ENCODE measurements at regions not wholly inside any gene's neighbourhood (a gene's known extent, or its start where the extent isn't known, plus 50 kb on each side); places are given as distances from the start of the nearest gene placed in this dataset.

DNA sequence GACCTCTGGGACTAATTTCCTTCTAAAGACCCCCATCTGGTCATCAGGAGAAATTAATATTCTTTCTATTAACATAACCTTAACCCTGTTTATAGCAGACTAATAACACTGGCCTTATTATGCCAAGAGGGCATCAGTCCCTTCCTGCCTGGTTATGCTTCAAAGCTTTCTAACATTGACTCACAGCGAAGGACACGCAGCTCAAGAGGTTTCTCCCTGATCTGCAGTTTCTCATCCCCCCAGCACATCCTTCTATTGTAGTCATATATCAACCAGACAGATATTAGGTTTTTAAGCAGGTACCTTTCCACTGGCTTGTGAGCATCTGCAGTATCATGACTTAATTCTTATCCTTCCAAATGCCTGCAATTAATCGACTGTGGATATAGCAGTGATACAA lies 100.0 kb upstream of the CXCR4 start:
- TF ChIP-seq, protein P1, sequence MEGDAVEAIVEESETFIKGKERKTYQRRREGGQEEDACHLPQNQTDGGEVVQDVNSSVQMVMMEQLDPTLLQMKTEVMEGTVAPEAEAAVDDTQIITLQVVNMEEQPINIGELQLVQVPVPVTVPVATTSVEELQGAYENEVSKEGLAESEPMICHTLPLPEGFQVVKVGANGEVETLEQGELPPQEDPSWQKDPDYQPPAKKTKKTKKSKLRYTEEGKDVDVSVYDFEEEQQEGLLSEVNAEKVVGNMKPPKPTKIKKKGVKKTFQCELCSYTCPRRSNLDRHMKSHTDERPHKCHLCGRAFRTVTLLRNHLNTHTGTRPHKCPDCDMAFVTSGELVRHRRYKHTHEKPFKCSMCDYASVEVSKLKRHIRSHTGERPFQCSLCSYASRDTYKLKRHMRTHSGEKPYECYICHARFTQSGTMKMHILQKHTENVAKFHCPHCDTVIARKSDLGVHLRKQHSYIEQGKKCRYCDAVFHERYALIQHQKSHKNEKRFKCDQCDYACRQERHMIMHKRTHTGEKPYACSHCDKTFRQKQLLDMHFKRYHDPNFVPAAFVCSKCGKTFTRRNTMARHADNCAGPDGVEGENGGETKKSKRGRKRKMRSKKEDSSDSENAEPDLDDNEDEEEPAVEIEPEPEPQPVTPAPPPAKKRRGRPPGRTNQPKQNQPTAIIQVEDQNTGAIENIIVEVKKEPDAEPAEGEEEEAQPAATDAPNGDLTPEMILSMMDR (IDR thresholded peaks at IDR 0.05; ENCODE audit: insufficient read depth, missing control alignments) = no peak
- DNase-seq (ENCODE audit: insufficient read length, low spot score) (no peak), FAIRE-seq (no peak)

- TF ChIP-seq, protein P1 (IDR thresholded peaks at IDR 0.05; ENCODE audit: insufficient read depth, missing control alignments) = no peak
- DNase-seq (ENCODE audit: insufficient read length, low spot score) = no peak
- no peak for FAIRE-seq
Observed at GRCh38 chr2:136215908-136216472, 98.0 kb upstream of the CXCR4 start.

- DNase-seq (ENCODE audit: insufficient read length, low spot score) = no peak
- FAIRE-seq = no peak
Observed at GRCh38 chr2:136215449-136215848, 97.5 kb upstream of the CXCR4 start.

GRCh38 chr2:136214307-136215200 lies 96.6 kb upstream of the CXCR4 start:
- TF ChIP-seq, protein P1 (IDR thresholded peaks at IDR 0.05; ENCODE audit: insufficient read depth, missing control alignments) = no peak
- DNase-seq (ENCODE audit: insufficient read length, low spot score) = no peak
- no peak for FAIRE-seq

More at GRCh38 chr2:136215449-136215848, 97.5 kb upstream of the CXCR4 start:
- TF ChIP-seq, protein P1 (IDR thresholded peaks at IDR 0.05; ENCODE audit: insufficient read depth, missing control alignments) = no peak

DNA sequence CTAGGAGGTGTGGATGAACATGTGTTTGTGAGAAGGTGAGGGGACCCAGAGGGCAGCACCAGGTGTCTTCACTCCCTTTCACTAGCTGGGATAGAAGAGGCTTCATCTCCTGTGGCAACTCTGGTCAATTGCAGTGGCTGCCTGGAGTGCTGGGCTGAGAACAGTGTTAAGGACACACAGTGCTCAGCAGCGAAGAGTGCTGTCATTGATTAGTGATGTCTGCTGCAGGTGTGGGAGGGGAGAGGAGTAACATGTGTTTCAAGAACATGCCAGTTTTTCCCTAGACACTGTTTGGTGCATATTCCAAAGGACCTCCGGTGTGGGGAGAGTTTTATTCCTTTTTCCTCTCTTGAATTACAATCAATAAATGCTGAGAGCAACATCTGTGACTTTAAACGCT lies 95.9 kb upstream of the CXCR4 start:
- TF ChIP-seq, protein P1 (IDR thresholded peaks at IDR 0.05; ENCODE audit: insufficient read depth, missing control alignments) = no peak
- no peak for FAIRE-seq

DNA sequence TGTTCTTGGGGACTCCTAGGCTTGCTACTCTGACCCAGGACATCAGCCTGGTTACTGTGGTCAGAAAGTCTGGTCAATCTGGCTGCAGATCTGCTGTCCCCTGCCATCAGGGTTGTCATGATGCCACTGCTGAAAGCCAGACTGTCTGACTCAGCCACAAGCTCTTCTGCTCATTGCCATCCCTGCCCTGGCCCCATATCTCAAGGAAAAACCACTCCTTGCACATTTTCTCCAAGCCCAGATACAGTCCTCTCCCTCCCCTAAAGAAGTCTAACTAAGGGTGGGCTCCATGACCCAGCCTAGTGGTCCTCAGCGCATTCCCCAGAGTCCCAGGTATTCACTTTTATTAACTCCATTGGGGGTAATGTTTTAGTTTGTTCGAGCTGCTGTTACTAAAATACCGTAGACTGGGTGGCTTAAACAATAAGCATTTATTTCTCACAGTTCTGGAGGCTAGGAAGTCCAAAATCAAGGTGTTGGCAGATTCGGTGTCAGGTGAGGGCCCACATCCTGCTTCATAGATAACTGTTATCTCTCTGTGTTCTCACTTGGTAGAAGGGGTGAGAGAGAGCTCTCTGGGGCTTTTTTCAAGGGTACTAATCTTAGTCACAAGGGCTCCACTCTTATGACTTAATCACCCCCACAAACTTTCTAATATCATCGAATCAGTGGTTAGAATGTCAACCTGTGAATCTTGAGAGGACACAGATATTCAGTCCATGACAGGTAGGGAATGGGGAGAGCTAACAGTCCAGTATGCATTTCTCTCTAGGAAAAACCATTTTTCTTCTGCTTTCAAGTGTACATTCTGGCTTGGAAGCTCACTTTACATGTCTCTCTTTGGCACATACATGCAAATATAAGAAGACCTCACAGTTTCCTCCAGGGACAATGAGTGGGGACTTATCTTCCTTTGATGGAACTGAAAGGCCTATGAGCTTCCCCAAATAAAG lies 94.8 kb upstream of the CXCR4 start:
- DNase-seq (ENCODE audit: insufficient read length, low spot score) (no peak), FAIRE-seq (no peak)
- TF ChIP-seq, protein P1 (IDR thresholded peaks at IDR 0.05; ENCODE audit: insufficient read depth, missing control alignments) = no peak

More for the DNA sequence above, 95.9 kb upstream of the CXCR4 start:
- no peak for DNase-seq (ENCODE audit: insufficient read length, low spot score)
